Activated CD4-positive, alpha-beta T cell treated with anti-CD3 and anti-CD28 coated beads, Interleukin-2, amount 10 ng/mL, durations not matched to agents 7 days and 5 days (primary cell): ENCODE measurements at regions not wholly inside any gene's neighbourhood (a gene's known extent, or its start where the extent isn't known, plus 50 kb on each side); places are given as distances from the start of the nearest gene placed in this dataset.

Source experiments
- CTCF ChIA-PET: fragments of 350-600 bp; sonication (Branson Sonifier 250); formaldehyde crosslinking; loops from one replicate; lab custom pipeline; 2021; ENCODE audit warnings: antibody characterized with exemption; lab: Charles Lee
- POLR2A ChIA-PET: fragments of 350-600 bp; sonication (Branson Sonifier 250); formaldehyde crosslinking; loops from one replicate; lab custom pipeline; 2021; ENCODE audit warnings: antibody characterized with exemption; lab: Charles Lee
- DNase-seq: peaks from one replicate; pipeline ENCODE4 v3.0.0-alpha.2; 2020
- H3K27ac Mint-ChIP-seq: one replicate; pipeline ENCODE4 v1.8.0; 2021; ENCODE audit warnings: mild to moderate bottlenecking, moderate library complexity, mixed read lengths
- H3K27me3 Mint-ChIP-seq: one replicate; pipeline ENCODE4 v1.8.0; 2021; ENCODE audit warnings: mixed read lengths
- H3K36me3 Mint-ChIP-seq: one replicate; pipeline ENCODE4 v1.8.0; 2021; ENCODE audit warnings: low read depth, mixed read lengths
- H3K4me1 Mint-ChIP-seq: one replicate; pipeline ENCODE4 v1.8.0; 2021; ENCODE audit warnings: mixed read lengths
- H3K4me3 Mint-ChIP-seq: one replicate; pipeline ENCODE4 v1.8.0; 2021; ENCODE audit warnings: mild to moderate bottlenecking, moderate library complexity, mixed read lengths
- H3K9me3 Mint-ChIP-seq: one replicate; pipeline ENCODE4 v1.8.0; 2021; ENCODE audit warnings: mixed read lengths

- H3K4me3 Mint-ChIP-seq, result no peak overlapping the region
- no peak for DNase-seq
- no peaks in the 10 kb centered on the region for H3K36me3 Mint-ChIP-seq
- CTCF ChIA-PET, result no interaction called here
- H3K27ac Mint-ChIP-seq, result no peak overlapping the region
- H3K9me3 Mint-ChIP-seq, result no peaks in the 10 kb centered on the region
- no peaks in the 10 kb centered on the region for H3K4me1 Mint-ChIP-seq
- POLR2A ChIA-PET, result no interaction called here
- peaks cover 2% of the 10 kb centered on the region for H3K27me3 Mint-ChIP-seq
Observed at GRCh38 chr14:37932008-37932407, 275.7 kb upstream of the SSTR1 start.

DNA sequence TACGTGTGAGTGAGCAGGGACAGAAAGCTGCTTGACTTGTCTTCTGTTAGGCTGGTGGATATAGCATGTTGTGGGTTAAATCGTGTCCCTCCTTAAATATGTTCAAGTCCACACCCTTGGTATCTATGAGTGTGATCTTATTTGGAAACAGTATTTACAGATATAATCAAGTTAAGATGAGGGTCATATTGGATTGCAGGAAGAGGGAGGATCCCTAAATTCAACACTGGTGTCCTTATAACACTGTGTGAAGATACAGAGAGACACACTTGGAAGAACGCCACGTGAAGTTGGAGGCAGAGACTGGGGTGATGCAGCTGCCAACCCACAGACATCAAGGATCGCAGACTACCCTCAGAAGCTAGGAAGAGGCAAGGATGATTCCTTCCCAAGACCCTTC is 275.2 kb upstream of the SSTR1 start:
- no peak for DNase-seq
- Mint-ChIP-seq H3K4me1 (no peaks in the 10 kb centered on the region), H3K27me3 (peaks cover 2% of the 10 kb centered on the region), H3K4me3 (no peak overlapping the region), H3K36me3 (no peaks in the 10 kb centered on the region), H3K9me3 (no peaks in the 10 kb centered on the region), H3K27ac (no peak overlapping the region)
- CTCF ChIA-PET, result no interaction called here
- POLR2A ChIA-PET, result no interaction called here

- peaks cover 2% of the 10 kb centered on the region for H3K27me3 Mint-ChIP-seq
- no peaks in the 10 kb centered on the region for H3K36me3 Mint-ChIP-seq
- H3K9me3 Mint-ChIP-seq, result no peaks in the 10 kb centered on the region
- ChIA-PET POLR2A (no interaction called here), CTCF (no interaction called here)
- DNase-seq, result no peak
- H3K4me1 Mint-ChIP-seq, result no peaks in the 10 kb centered on the region
- H3K4me3 Mint-ChIP-seq, result no peak overlapping the region
- no peak overlapping the region for H3K27ac Mint-ChIP-seq
Observed at GRCh38 chr14:37936971-37937370, 270.7 kb upstream of the SSTR1 start.

- Mint-ChIP-seq H3K4me1 (no peaks in the 10 kb centered on the region), H3K9me3 (no peaks in the 10 kb centered on the region), H3K36me3 (no peaks in the 10 kb centered on the region), H3K27ac (no peak overlapping the region), H3K27me3 (no peaks in the 10 kb centered on the region), H3K4me3 (no peak overlapping the region)
- DNase-seq, result no peak
- ChIA-PET CTCF (no interaction called here), POLR2A (no interaction called here)
Observed at GRCh38 chr14:37939442-37940028, 268.2 kb upstream of the SSTR1 start.

DNA sequence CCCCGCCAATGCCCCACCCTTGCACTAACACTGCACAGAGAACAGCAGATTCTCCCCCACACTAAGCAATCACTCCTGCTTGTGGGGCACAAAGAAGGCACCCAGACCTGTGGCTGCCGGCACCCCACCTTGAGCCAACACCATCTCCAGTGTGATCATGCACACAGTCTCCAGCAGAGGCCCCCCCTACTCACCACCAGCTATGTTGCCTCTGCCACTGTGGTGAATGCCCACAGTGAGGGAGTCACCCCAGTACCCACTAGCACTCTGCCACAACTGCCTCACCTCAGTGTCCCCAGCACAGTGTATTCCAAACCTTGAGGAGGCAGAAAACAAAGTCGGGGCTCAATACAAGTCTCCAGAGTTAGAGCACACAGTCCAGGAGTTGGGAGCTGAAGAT is 261.7 kb upstream of the SSTR1 start:
- no peaks in the 10 kb centered on the region for H3K4me1 Mint-ChIP-seq
- no peak overlapping the region for H3K27ac Mint-ChIP-seq
- no peak for DNase-seq
- H3K4me3 Mint-ChIP-seq, result no peak overlapping the region
- no peaks in the 10 kb centered on the region for H3K27me3 Mint-ChIP-seq
- peaks cover 18% of the 10 kb centered on the region for H3K9me3 Mint-ChIP-seq
- ChIA-PET CTCF (no interaction called here), POLR2A (no interaction called here)
- no peaks in the 10 kb centered on the region for H3K36me3 Mint-ChIP-seq

GRCh38 chr14:37946819-37947218 is 260.9 kb upstream of the SSTR1 start:
- H3K9me3 Mint-ChIP-seq, result peaks cover 18% of the 10 kb centered on the region

DNA sequence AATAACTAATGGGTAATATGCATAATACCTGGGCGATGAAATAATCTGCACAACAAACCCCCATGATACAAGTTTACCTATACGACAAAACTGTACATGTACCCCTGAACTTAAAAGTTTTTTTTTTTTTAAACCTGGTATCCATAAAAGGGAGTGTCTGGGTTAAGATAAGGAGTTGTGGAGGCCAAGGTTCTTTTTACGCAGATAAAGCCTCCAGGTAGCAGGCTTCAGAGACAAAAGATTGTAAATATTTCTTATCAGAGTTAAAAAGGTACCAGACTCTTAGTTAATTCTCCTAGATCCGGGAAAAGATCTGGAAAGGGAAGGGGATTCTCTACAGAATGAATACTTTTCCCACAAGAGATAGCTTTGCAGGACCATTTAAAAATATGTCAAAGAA is 259.4 kb upstream of the SSTR1 start:
- Mint-ChIP-seq H3K27me3 (no peaks in the 10 kb centered on the region), H3K27ac (no peak overlapping the region), H3K4me1 (no peaks in the 10 kb centered on the region), H3K9me3 (peaks cover 18% of the 10 kb centered on the region), H3K4me3 (no peak overlapping the region), H3K36me3 (no peaks in the 10 kb centered on the region)
- no peak for DNase-seq
- ChIA-PET POLR2A (no interaction called here), CTCF (interaction anchor here (0.6 kb wide), 1 partner anchor 1670 kb away, joined by 3 read pairs; no protein-coding TSS in a partner anchor)

More at GRCh38 chr14:37946819-37947218, 260.9 kb upstream of the SSTR1 start:
- Mint-ChIP-seq H3K4me3 (no peak overlapping the region), H3K27me3 (no peaks in the 10 kb centered on the region), H3K4me1 (no peaks in the 10 kb centered on the region), H3K36me3 (no peaks in the 10 kb centered on the region), H3K27ac (no peak overlapping the region)
- CTCF ChIA-PET, result no interaction called here
- DNase-seq, result no peak
- POLR2A ChIA-PET, result no interaction called here

- DNase-seq, result no peak
- Mint-ChIP-seq H3K27me3 (no peaks in the 10 kb centered on the region), H3K9me3 (no peaks in the 10 kb centered on the region), H3K27ac (no peak overlapping the region), H3K36me3 (no peaks in the 10 kb centered on the region), H3K4me3 (no peak overlapping the region), H3K4me1 (no peaks in the 10 kb centered on the region)
- POLR2A ChIA-PET, result no interaction called here
- CTCF ChIA-PET, result no interaction called here
Observed at GRCh38 chr14:37968664-37969240, 239.0 kb upstream of the SSTR1 start.

DNA sequence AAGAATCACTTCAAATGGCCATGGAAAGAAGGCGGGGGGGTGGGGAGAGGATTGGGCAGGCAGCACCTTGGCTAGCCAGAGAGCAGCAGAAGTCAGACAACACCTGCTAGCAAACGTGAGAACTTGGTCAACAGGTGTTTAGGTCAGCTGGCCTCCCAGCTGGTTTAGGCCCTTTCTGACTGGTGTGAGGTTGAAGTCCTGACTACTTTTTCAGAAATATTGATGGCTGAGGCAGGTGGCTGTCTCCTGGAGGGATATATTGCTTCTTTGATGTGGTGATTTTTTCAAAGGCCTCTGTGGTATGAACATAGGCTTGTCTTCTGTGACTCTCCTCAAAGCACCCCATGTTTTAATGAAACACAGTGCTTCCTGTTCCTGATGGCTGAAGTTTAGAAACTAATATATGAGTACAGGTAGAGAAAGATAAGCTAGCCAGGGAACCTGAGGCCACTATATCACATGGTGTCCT is 238.2 kb upstream of the SSTR1 start:
- Mint-ChIP-seq H3K4me3 (no peak overlapping the region), H3K4me1 (no peaks in the 10 kb centered on the region), H3K27me3 (no peaks in the 10 kb centered on the region), H3K9me3 (no peaks in the 10 kb centered on the region), H3K27ac (no peak overlapping the region), H3K36me3 (no peaks in the 10 kb centered on the region)
- ChIA-PET POLR2A (no interaction called here), CTCF (no interaction called here)
- DNase-seq, result no peak

DNA sequence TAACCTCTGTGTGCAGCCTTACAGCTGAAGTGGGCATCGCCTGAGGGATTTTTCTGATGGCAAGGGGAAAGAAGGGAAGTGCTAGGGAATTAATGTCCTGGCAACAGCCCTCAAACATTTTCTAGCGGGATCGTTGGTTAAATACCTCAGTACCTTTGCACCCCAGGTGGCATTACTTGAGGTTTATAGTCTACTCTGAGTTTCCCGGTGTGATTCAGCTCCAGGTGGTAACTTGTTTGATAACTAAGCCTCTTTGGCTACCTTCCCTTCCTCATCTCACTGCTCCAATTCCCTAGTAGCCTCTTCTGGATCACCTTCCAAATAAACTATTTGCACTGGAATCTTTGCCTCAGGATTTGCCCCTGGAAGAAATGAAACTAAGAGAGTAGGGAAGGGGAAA is 237.0 kb upstream of the SSTR1 start:
- Mint-ChIP-seq H3K27me3 (no peaks in the 10 kb centered on the region), H3K4me3 (no peak overlapping the region), H3K4me1 (no peaks in the 10 kb centered on the region), H3K9me3 (no peaks in the 10 kb centered on the region), H3K36me3 (no peaks in the 10 kb centered on the region), H3K27ac (no peak overlapping the region)
- CTCF ChIA-PET, result interaction anchor here (0.6 to 1.0 kb wide), 2 partner anchors 9 to 331 kb away, joined by 3 to 5 read pairs; no protein-coding TSS in a partner anchor
- POLR2A ChIA-PET, result no interaction called here
- no peak for DNase-seq

DNA sequence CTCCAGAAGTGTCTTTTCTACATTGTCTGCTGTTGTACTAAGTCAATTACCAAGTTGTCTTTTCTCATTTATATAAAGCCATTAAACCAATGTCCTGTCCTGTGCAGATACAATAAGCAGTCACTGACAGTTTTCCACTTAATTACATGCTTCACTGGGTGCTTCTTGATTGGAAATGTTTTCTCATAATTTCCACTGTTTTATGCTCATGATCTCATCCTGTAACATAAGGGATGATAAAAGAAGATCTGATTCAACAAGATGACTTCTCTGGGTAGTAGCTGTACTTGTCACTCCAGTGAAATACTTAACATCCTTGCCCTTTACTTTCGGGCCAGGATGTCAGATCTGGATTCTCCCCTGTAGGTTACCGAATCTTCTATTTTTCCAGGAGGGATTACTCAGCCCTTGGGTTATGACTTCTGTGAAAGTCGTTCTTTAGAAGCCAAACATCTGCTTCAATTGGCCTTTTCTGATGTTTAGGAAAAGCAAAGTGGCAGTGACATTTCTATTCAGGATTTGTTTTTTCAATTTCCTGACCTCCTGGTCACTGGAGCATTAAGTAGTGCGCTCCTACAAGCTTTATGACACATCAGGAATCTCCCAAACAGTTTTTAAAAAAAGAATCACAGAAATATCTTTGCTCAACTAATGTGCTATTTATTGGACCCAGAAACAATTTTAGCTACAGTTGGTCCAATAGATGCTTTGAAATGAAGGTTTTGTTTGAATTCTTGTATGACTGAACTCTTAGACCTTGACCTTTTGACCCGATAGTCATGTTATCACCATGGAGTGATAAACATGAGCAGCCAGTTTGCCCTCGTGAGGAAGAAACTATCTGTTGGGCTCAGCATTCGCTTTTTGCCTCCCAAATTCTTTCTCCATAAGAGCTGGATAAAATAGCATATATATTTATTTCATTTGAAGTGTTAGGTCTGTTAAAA is 234.5 kb upstream of the SSTR1 start:
- Mint-ChIP-seq H3K27ac (no peak overlapping the region), H3K36me3 (no peaks in the 10 kb centered on the region), H3K4me1 (no peaks in the 10 kb centered on the region), H3K9me3 (no peaks in the 10 kb centered on the region), H3K4me3 (no peak overlapping the region), H3K27me3 (no peaks in the 10 kb centered on the region)
- CTCF ChIA-PET, result no interaction called here
- no peak for DNase-seq
- POLR2A ChIA-PET, result no interaction called here

GRCh38 chr14:37974421-37974820 is 233.3 kb upstream of the SSTR1 start:
- H3K36me3 Mint-ChIP-seq, result no peaks in the 10 kb centered on the region
- H3K4me3 Mint-ChIP-seq, result no peak overlapping the region
- ChIA-PET CTCF (no interaction called here), POLR2A (no interaction called here)
- H3K27ac Mint-ChIP-seq, result no peak overlapping the region
- H3K27me3 Mint-ChIP-seq, result no peaks in the 10 kb centered on the region
- no peaks in the 10 kb centered on the region for H3K4me1 Mint-ChIP-seq
- H3K9me3 Mint-ChIP-seq, result no peaks in the 10 kb centered on the region
- no peak for DNase-seq

GRCh38 chr14:37977481-37977880 is 230.2 kb upstream of the SSTR1 start:
- no peaks in the 10 kb centered on the region for H3K36me3 Mint-ChIP-seq
- H3K4me1 Mint-ChIP-seq, result no peaks in the 10 kb centered on the region
- ChIA-PET POLR2A (no interaction called here), CTCF (no interaction called here)
- H3K9me3 Mint-ChIP-seq, result peaks cover 6% of the 10 kb centered on the region
- H3K27me3 Mint-ChIP-seq, result no peaks in the 10 kb centered on the region
- DNase-seq, result no peak
- H3K27ac Mint-ChIP-seq, result no peak overlapping the region
- no peak overlapping the region for H3K4me3 Mint-ChIP-seq
